Trophoblast cell (in vitro differentiated cells and primary cell): ENCODE measurements at regions not wholly inside any gene's neighbourhood (a gene's known extent, or its start where the extent isn't known, plus 50 kb on each side); places are given as distances from the start of the nearest gene placed in this dataset.
A peak's percentile ranks its signal among the peaks of the same experiment; 100 is the strongest.
"Not testable (repeated sequence)": the region's sequence is repeated elsewhere in the genome, so short reads cannot be mapped to it uniquely, and the experiment has no call there.

ENCODE experiments used
- DNase-seq, 2 donors: peaks; one replicate each; pipeline ENCODE4 v3.0.0-alpha.2; 2016
- H2AFZ ChIP-seq: 2 replicates; pipeline ENCODE4 v1.6.1; 2013; ENCODE audit warnings: low read length, moderate library complexity, mild to moderate bottlenecking; ENCODE audit not compliant: insufficient read depth, poor library complexity
- H2AK5ac ChIP-seq: 2 replicates; pipeline ENCODE4 v1.6.1; 2013; ENCODE audit warnings: mild to moderate bottlenecking, low read length
- H2BK120ac ChIP-seq: 2 replicates; pipeline ENCODE4 v1.6.1; 2013; ENCODE audit warnings: low read length, mild to moderate bottlenecking, moderate library complexity; ENCODE audit not compliant: insufficient read depth, poor library complexity
- H2BK12ac ChIP-seq: 2 replicates; pipeline ENCODE4 v1.6.1; 2013; ENCODE audit warnings: mild to moderate bottlenecking, low read length, moderate library complexity
- H2BK5ac ChIP-seq: 2 replicates; pipeline ENCODE4 v1.6.1; 2013; ENCODE audit warnings: low read length, low read depth, moderate library complexity, mild to moderate bottlenecking; ENCODE audit not compliant: poor library complexity
- H3K14ac ChIP-seq: 2 replicates; pipeline ENCODE4 v1.6.1; 2013; ENCODE audit warnings: mild to moderate bottlenecking, low read length
- H3K18ac ChIP-seq: 2 replicates; pipeline ENCODE4 v1.6.1; 2013; ENCODE audit warnings: mild to moderate bottlenecking, low read length
- H3K23ac ChIP-seq: 2 replicates; pipeline ENCODE4 v1.6.1; 2013; ENCODE audit warnings: low read length
- H3K27ac ChIP-seq: 2 replicates; pipeline ENCODE4 v1.5.1; 2013; ENCODE audit warnings: low read depth, mild to moderate bottlenecking, inconsistent platforms, low read length, moderate library complexity
- H3K27me3 ChIP-seq: 2 replicates; pipeline ENCODE4 v1.6.1; 2013; ENCODE audit warnings: inconsistent platforms, mild to moderate bottlenecking, low read length, moderate library complexity; ENCODE audit not compliant: insufficient read depth
- H3K36me3 ChIP-seq, 2 experiments: 1 replicate in 1 of 2; 2 replicates in 1 of 2; pipeline ENCODE4 v1.6.1; 2013; ENCODE audit warnings: low read length in 2 of 2, mild to moderate bottlenecking in 2 of 2, moderate library complexity in 1 of 2; ENCODE audit not compliant: insufficient read depth in 2 of 2, control insufficient read depth in 1 of 2
- H3K4ac ChIP-seq: 2 replicates; pipeline ENCODE4 v1.6.1; 2013; ENCODE audit warnings: low read depth, mild to moderate bottlenecking, low read length, moderate library complexity
- H3K4me1 ChIP-seq, 2 experiments: 1 replicate in 1 of 2; 2 replicates in 1 of 2; pipeline ENCODE4 v1.6.1; 2013; ENCODE audit warnings: low read length in 2 of 2, mild to moderate bottlenecking in 2 of 2, moderate library complexity in 1 of 2; ENCODE audit not compliant: insufficient read depth in 2 of 2, control insufficient read depth in 1 of 2
- H3K4me2 ChIP-seq: 2 replicates; pipeline ENCODE4 v1.6.1; 2013; ENCODE audit warnings: inconsistent platforms, mild to moderate bottlenecking, low read length, moderate library complexity
- H3K4me3 ChIP-seq: 2 replicates; pipeline ENCODE4 v1.5.1; 2013; ENCODE audit warnings: mild to moderate bottlenecking, low read depth, low read length, inconsistent platforms
- H3K79me1 ChIP-seq: one replicate; pipeline ENCODE4 v1.6.1; 2013; ENCODE audit warnings: low read length
- H3K79me2 ChIP-seq: 2 replicates; pipeline ENCODE4 v1.6.1; 2013; ENCODE audit warnings: low read length, mild to moderate bottlenecking; ENCODE audit not compliant: control insufficient read depth, insufficient read depth, poor library complexity
- H3K9ac ChIP-seq: 2 replicates; pipeline ENCODE4 v1.6.1; 2013; ENCODE audit warnings: mild to moderate bottlenecking, low read length
- H3K9me3 ChIP-seq: 2 replicates; pipeline ENCODE4 v1.6.1; 2013; ENCODE audit warnings: low read depth, mild to moderate bottlenecking, control low read depth, inconsistent platforms, low read length; ENCODE audit not compliant: insufficient read depth
- H4K12ac ChIP-seq: 2 replicates; pipeline ENCODE4 v1.6.1; 2013; ENCODE audit warnings: low read depth, mild to moderate bottlenecking, low read length, moderate library complexity
- H4K8ac ChIP-seq: 2 replicates; pipeline ENCODE4 v1.6.1; 2013; ENCODE audit warnings: low read depth, mild to moderate bottlenecking, low read length, moderate library complexity
- H4K91ac ChIP-seq: one replicate; pipeline ENCODE4 v1.6.1; 2013; ENCODE audit warnings: low read depth, mild to moderate bottlenecking, low read length, moderate library complexity
- WGBS: extraction: QIAGEN DNeasy Blood & Tissue Kit; methylation state at CpG from one replicate; pipeline ENCODE4 v1.1.7; 2013; ENCODE audit warnings: missing lambda C conversion rate; ENCODE audit not compliant: insufficient read length, insufficient coverage; ENCODE audit errors: extremely low coverage; 5-methylcytosine and 5-hydroxymethylcytosine counted together

GRCh38 chr2:6196449-6196848, 504.3 kb downstream of the SOX11 start:
- H2BK5ac ChIP-seq = peak overlapping the region; percentile 24
- H3K9ac ChIP-seq = no peak overlapping the region
- H3K4ac ChIP-seq = peak overlapping the region; percentile 86
- peak overlapping the region; percentile 53 for H3K18ac ChIP-seq
- H3K36me3 ChIP-seq = peaks cover 0 to 6% of the 10 kb centered on the region in 2 experiments
- H3K4me2 ChIP-seq = no peak overlapping the region
- peaks cover 27% of the 10 kb centered on the region for H3K79me1 ChIP-seq
- WGBS = no CpG with 5 or more reads among the region's 1 CpG
- peak overlapping the region; percentile 87 for H2BK120ac ChIP-seq
- no peak overlapping the region for H4K12ac ChIP-seq
- H2AFZ ChIP-seq = peak overlapping the region; percentile 37
- peak overlapping the region; percentile 99 for H2BK12ac ChIP-seq
- peak overlapping the region; percentile 95 for H4K91ac ChIP-seq
- H3K14ac ChIP-seq = peak overlapping the region; percentile 67
- no peaks in the 10 kb centered on the region for H3K27me3 ChIP-seq
- H3K79me2 ChIP-seq = peaks cover 6% of the 10 kb centered on the region
- DNase-seq = peak; percentile 76 to 77
- H4K8ac ChIP-seq = peak overlapping the region; percentile 95
- H2AK5ac ChIP-seq = peak overlapping the region; percentile 86
- H3K9me3 ChIP-seq = peaks cover 6% of the 10 kb centered on the region
- H3K4me3 ChIP-seq = no peak overlapping the region
- H3K27ac ChIP-seq = peak overlapping the region; percentile 50
- H3K23ac ChIP-seq = no peak overlapping the region
- peaks cover 9 to 13% of the 10 kb centered on the region in 2 experiments for H3K4me1 ChIP-seq

- no CpG with 5 or more reads among the region's 6 CpGs for WGBS
- not testable (repeated sequence) for H2AK5ac ChIP-seq, H3K14ac ChIP-seq, H4K91ac ChIP-seq, H3K27me3 ChIP-seq, H3K23ac ChIP-seq, H2BK12ac ChIP-seq, H3K9me3 ChIP-seq, H3K4me3 ChIP-seq, H3K18ac ChIP-seq, H3K36me3 ChIP-seq, H3K79me2 ChIP-seq, H4K12ac ChIP-seq, H3K4ac ChIP-seq, H2AFZ ChIP-seq, H3K4me2 ChIP-seq, H4K8ac ChIP-seq, H3K9ac ChIP-seq
- H2BK5ac ChIP-seq = peak overlapping the region; percentile 100
- peaks cover 38% of the 10 kb centered on the region for H3K79me1 ChIP-seq
- peak overlapping the region; percentile 89 for H3K27ac ChIP-seq
- H3K4me1 ChIP-seq = peaks cover 12 to 23% of the 10 kb centered on the region in 2 experiments
- H2BK120ac ChIP-seq = peak overlapping the region; percentile 99
- peak; percentile 21 to 57 for DNase-seq
Measured at GRCh38 chr2:6198370-6198919, 506.3 kb downstream of the SOX11 start.

GRCh38 chr2:6202756-6203155, 510.6 kb downstream of the SOX11 start:
- Histone ChIP-seq H3K27me3 (no peaks in the 10 kb centered on the region), H3K14ac (no peak overlapping the region), H2AK5ac (no peak overlapping the region), H3K79me2 (peaks cover 2% of the 10 kb centered on the region), H3K18ac (no peak overlapping the region), H3K23ac (no peak overlapping the region), H3K9ac (no peak overlapping the region), H2BK5ac (no peak overlapping the region), H3K4ac (no peak overlapping the region), H3K9me3 (peaks cover 1% of the 10 kb centered on the region), H3K4me2 (no peak overlapping the region), H3K4me3 (no peak overlapping the region), H2BK12ac (no peak overlapping the region), H3K36me3 (peaks cover 0 to 3% of the 10 kb centered on the region in 2 experiments), H4K91ac (no peak overlapping the region), H4K12ac (no peak overlapping the region), H4K8ac (no peak overlapping the region), H2AFZ (no peak overlapping the region), H2BK120ac (no peak overlapping the region), H3K27ac (peak overlapping the region; percentile 69), H3K4me1 (peaks cover 6 to 13% of the 10 kb centered on the region in 2 experiments), H3K79me1 (peaks cover 25% of the 10 kb centered on the region)
- no CpG with 5 or more reads among the region's 5 CpGs for WGBS
- peak; percentile 79 to 97 for DNase-seq

- no peak overlapping the region for H4K12ac ChIP-seq
- peak overlapping the region; percentile 20 for H2AFZ ChIP-seq
- H2BK12ac ChIP-seq = peak overlapping the region; percentile 74
- peaks cover 0 to 3% of the 10 kb centered on the region in 2 experiments for H3K36me3 ChIP-seq
- H3K27ac ChIP-seq = peak overlapping the region; percentile 69
- peak overlapping the region; percentile 18 for H3K14ac ChIP-seq
- no peak overlapping the region for H3K23ac ChIP-seq
- peak overlapping the region; percentile 11 for H2AK5ac ChIP-seq
- no CpG with 5 or more reads among the region's 5 CpGs for WGBS
- no peak overlapping the region for H3K4me3 ChIP-seq
- peaks cover 2% of the 10 kb centered on the region for H3K79me2 ChIP-seq
- no peak overlapping the region for H3K4me2 ChIP-seq
- no peaks in the 10 kb centered on the region for H3K27me3 ChIP-seq
- no peak overlapping the region for H3K18ac ChIP-seq
- H3K4ac ChIP-seq = no peak overlapping the region
- peaks cover 26% of the 10 kb centered on the region for H3K79me1 ChIP-seq
- no peak overlapping the region for H3K9ac ChIP-seq
- peak overlapping the region; percentile 51 for H2BK5ac ChIP-seq
- DNase-seq = peak in 1 of 2 donors; percentile 7
- H2BK120ac ChIP-seq = peak overlapping the region; percentile 49
- peaks cover 6 to 13% of the 10 kb centered on the region in 2 experiments for H3K4me1 ChIP-seq
- peaks cover 1% of the 10 kb centered on the region for H3K9me3 ChIP-seq
- H4K91ac ChIP-seq = peak overlapping the region; percentile 47
- peak overlapping the region; percentile 24 for H4K8ac ChIP-seq
Measured at GRCh38 chr2:6203291-6203959, 511.2 kb downstream of the SOX11 start.
